ENCODE measurements at regions not wholly inside any gene's neighbourhood (a gene's known extent, or its start where the extent isn't known, plus 50 kb on each side); places are given as distances from the start of the nearest gene placed in this dataset.
A peak's percentile ranks its signal among the peaks of the same experiment; 100 is the strongest.
"Not testable (repeated sequence)": the region's sequence is repeated elsewhere in the genome, so short reads cannot be mapped to it uniquely, and the experiment has no call there.

DNA sequence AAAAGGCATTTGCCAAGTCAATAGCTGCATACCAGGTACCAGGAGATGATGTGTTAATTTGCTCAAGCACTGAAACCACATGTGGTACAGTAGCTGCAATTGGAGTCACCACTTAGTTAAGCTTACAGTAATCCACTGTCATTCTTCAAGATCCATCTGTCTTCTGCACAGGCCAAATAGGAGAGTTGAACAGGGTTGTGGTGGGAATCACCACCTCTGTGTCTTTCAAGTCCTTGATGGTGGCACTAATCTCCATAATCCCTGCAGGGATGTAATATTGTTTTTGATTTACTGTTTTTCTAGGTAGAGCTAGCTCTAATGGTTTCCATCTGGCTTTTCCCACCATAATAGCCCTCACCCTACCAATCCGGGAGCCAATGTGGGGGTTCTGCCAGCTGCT is 91.9 kb downstream of the FCRL5 start:
- no peak for DNase-seq (ENCODE audit: low read depth)

- DNase-seq (ENCODE audit: low read depth): no peak
Observed at GRCh38 chr1:157457279-157457678, 95.0 kb downstream of the FCRL5 start.

GRCh38 chr1:157455318-157455717 is 97.0 kb downstream of the FCRL5 start:
- DNase-seq (ENCODE audit: low read depth): no peak

- no peak for DNase-seq (ENCODE audit: low read depth)
Observed at GRCh38 chr1:157450106-157450505, 102.2 kb downstream of the FCRL5 start.

GRCh38 chr1:157448636-157449035 is 103.7 kb downstream of the FCRL5 start:
- DNase-seq (ENCODE audit: low read depth): no peak

DNA sequence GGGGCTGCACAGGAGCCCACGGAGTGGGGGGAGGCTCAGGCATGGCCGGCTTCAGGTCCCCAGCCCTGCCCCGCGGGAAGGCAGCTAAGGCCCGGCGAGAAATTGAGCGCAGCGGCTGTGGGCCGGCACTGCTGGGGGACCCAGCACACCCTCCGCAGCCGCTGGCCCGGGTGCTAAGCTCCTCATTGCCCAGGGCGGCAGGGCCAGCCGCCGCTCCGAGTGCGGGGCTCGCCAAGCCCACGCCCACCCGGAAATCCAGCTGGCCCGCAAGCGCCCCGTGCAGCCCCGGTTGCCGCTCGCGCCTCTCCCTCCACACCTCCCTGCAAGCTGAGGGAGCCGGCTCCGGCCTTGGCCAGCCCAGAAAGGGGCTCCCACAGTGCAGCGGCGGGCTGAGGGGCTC is 106.0 kb downstream of the FCRL5 start:
- not testable (repeated sequence) for DNase-seq (ENCODE audit: low read depth)

DNA sequence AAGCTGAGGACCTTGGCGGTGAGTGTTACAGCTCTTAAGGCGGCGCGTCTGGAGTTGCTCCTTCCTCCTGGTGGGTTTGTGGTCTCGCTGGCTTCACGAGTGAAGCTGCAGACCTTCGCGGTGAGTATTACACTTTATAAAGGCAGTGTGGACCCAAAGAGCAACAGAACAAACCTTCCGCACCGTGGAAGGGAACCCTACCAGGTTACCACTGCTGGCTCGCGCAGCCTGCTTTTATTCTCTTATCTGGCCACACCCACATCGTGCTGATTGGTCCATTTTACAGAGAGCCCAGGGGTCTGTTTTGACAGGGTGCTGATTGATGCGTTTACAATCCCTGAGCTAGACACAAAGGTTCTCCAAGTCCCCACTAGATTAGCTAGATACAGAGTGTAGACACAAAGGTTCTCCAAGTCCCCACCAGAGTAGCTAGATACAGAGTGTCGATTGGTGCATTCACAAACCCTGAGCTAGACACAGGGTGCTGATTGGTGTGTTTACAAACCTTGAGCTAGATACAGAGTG is 106.6 kb downstream of the FCRL5 start:
- DNase-seq (ENCODE audit: low read depth): not testable (repeated sequence)

GRCh38 chr1:157442065-157442464 is 110.2 kb downstream of the FCRL5 start:
- DNase-seq (ENCODE audit: low read depth): no peak

GRCh38 chr1:157439302-157439954 is 112.9 kb downstream of the FCRL5 start:
- DNase-seq (ENCODE audit: low read depth): no peak

- no peak for DNase-seq (ENCODE audit: low read depth)
Observed at GRCh38 chr1:157438613-157439012, 113.7 kb downstream of the FCRL5 start.

GRCh38 chr1:157438146-157438545 is 114.2 kb downstream of the FCRL5 start:
- DNase-seq (ENCODE audit: low read depth): no peak

- DNase-seq (ENCODE audit: low read depth): no peak
Observed at GRCh38 chr1:157437296-157437695, 115.0 kb downstream of the FCRL5 start.

- peak; percentile 4 for DNase-seq (ENCODE audit: low read depth)
Observed at GRCh38 chr1:157431751-157432150, 120.6 kb downstream of the FCRL5 start.

DNA sequence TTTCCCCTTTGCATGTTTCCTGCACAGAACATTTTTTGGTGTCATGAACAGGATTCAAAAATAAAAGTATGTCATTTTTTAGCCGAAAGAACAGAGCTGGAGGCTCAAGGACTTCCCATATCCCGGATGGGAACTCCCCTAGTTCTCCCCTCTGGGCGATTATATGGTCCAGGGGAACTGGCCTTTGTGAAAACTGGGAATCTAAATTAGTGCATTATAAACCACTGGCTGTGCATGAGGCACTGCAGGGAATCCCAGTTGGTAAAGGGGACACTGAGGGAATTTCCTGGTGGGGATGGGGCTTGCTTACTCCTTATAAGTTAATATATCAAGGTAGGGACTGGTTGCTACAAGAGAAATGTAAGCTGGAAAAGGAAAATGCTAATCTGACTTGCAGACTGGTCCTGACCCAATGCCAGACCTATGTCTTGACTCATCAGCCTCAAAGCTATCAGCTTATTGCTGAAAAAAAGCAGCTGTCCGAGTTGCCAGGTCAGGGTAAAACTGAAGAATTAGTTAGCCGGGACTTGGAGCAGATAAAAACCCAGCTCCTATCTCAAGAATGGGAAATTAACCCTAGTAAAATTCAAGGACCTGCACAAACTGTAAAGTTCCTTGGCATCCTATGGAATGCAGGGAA is 122.6 kb downstream of the FCRL5 start:
- DNase-seq (ENCODE audit: low read depth): no peak

GRCh38 chr1:157423764-157424163 is 128.6 kb downstream of the FCRL5 start:
- DNase-seq (ENCODE audit: low read depth): not testable (repeated sequence)

GRCh38 chr1:157419845-157420542 is 132.3 kb downstream of the FCRL5 start:
- no peak for DNase-seq (ENCODE audit: low read depth)

GRCh38 chr1:157418659-157419058 is 133.7 kb downstream of the FCRL5 start:
- DNase-seq (ENCODE audit: low read depth): no peak

DNA sequence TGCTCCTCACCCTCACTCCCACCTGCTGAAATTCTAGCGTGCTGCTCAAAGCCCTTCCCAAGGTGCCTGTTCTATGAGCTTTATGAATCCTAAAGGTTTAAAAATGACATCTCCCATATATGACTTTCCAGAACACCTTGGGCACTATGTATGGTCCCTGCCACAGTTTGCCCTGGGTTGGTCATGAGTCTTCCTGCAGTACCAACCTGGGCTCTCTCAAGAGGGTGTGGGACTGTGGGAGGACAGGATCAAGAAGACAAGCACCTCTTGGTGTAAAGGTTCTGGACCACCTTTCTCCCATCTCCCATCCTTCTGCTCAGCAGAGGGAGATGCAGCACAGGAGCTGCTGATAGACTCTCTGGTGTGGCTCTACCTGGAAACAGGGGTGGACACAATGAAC is 134.1 kb downstream of the FCRL5 start:
- no peak for DNase-seq (ENCODE audit: low read depth)

- DNase-seq (ENCODE audit: low read depth): no peak
Observed at GRCh38 chr1:157415661-157416060, 136.7 kb downstream of the FCRL5 start.

GRCh38 chr1:157412308-157412707 is 140.0 kb downstream of the FCRL5 start:
- DNase-seq (ENCODE audit: low read depth): no peak

- DNase-seq (ENCODE audit: low read depth): no peak
Observed at GRCh38 chr1:157411769-157412168, 140.5 kb downstream of the FCRL5 start.

DNA sequence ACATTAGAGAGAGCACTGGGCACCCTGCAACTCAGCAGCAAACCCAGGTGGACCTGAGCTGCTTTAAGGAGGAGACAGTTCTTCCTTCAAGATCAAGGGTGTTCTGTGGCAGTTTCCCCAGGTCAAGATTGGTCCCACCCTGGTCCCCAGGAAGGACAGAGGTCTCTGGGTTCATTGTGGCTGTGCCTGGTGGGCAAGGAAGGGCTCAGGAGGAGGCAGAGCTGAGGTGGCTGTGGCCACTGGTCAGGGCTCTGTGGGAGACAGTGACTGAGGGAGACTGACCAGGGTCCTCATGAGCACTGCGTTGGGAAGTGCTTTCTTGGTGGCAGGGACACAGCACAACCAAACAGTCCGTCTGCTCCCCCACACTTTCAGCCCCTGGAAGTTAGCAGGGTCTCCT is 141.3 kb downstream of the FCRL5 start:
- DNase-seq (ENCODE audit: low read depth): no peak

DNA sequence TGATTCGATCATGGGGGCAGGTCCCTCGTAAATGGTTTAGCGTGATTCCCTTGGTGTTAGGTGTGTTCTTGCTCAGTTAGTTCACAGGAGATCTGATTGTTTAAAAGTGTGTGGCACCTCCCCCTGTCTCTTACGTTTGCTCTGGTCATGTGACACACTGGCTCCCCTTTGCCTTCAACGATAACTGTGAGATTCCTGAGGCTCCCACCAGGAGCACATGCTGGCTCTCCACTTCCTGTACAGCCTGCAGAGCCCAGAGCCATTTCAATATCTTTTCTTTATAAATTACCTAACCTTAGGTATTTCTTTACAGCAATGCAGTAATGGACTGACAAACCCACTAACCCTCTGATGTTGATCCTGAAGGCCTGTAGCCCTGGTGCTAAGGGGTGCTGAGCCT is 141.9 kb downstream of the FCRL5 start:
- DNase-seq (ENCODE audit: low read depth): no peak

All from HS-27A (cell line).